ENCODE measurements at regions not wholly inside any gene's neighbourhood (a gene's known extent, or its start where the extent isn't known, plus 50 kb on each side); places are given as distances from the start of the nearest gene placed in this dataset.

GRCh38 chr2:103739921-103740320, 978.1 kb downstream of the TMEM182 start:
- Histone ChIP-seq H3K9me3 (no peaks in the 10 kb centered on the region), H3K4me2 (no peak overlapping the region), H3K27ac (no peak overlapping the region), H3K4me1 (no peaks in the 10 kb centered on the region), H3K4me3 (no peak overlapping the region)
- 5% methylated on average over 1 of the region's 1 CpG for WGBS (ENCODE audit: missing lambda C conversion rate)
- FAIRE-seq (no peak), ATAC-seq (no peak), DNase-seq (ENCODE audit: low read depth in 1 of 2, low spot score in 1 of 2) (no peak)
- TF ChIP-seq, protein P1, sequence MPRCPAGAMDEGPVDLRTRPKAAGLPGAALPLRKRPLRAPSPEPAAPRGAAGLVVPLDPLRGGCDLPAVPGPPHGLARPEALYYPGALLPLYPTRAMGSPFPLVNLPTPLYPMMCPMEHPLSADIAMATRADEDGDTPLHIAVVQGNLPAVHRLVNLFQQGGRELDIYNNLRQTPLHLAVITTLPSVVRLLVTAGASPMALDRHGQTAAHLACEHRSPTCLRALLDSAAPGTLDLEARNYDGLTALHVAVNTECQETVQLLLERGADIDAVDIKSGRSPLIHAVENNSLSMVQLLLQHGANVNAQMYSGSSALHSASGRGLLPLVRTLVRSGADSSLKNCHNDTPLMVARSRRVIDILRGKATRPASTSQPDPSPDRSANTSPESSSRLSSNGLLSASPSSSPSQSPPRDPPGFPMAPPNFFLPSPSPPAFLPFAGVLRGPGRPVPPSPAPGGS (IDR thresholded peaks at IDR 0.05): no peak
- TF ChIP-seq, protein P2, sequence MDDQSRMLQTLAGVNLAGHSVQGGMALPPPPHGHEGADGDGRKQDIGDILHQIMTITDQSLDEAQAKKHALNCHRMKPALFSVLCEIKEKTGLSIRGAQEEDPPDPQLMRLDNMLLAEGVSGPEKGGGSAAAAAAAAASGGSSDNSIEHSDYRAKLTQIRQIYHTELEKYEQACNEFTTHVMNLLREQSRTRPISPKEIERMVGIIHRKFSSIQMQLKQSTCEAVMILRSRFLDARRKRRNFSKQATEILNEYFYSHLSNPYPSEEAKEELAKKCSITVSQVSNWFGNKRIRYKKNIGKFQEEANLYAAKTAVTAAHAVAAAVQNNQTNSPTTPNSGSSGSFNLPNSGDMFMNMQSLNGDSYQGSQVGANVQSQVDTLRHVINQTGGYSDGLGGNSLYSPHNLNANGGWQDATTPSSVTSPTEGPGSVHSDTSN (IDR thresholded peaks at IDR 0.05): no peak
- TF ChIP-seq CHD4 (IDR thresholded peaks at IDR 0.05; ENCODE audit: borderline replicate concordance) (no peak), EHF (CRISPR knock-in tag; IDR thresholded peaks at IDR 0.05) (no peak), HEYL (CRISPR knock-in tag; IDR thresholded peaks at IDR 0.05) (no peak), HOXB13 (CRISPR knock-in tag; IDR thresholded peaks at IDR 0.05; ENCODE audit: low read depth) (no peak), GATA3 (IDR thresholded peaks at IDR 0.05; ENCODE audit: borderline replicate concordance) (no peak), RFX5 (IDR thresholded peaks at IDR 0.05) (no peak), FOSL2 (IDR thresholded peaks at IDR 0.05) (no peak), FOSL2 (CRISPR knock-in tag; IDR thresholded peaks at IDR 0.05) (no peak)
- POLR2A ChIA-PET: no interaction called here
- CTCF ChIA-PET: no interaction called here

GRCh38 chr2:103740631-103741030, 978.8 kb downstream of the TMEM182 start:
- Histone ChIP-seq H3K4me3 (no peak overlapping the region), H3K4me1 (no peaks in the 10 kb centered on the region), H3K27ac (no peak overlapping the region), H3K9me3 (no peaks in the 10 kb centered on the region), H3K4me2 (no peak overlapping the region)
- FAIRE-seq (no peak), DNase-seq (ENCODE audit: low read depth in 1 of 2, low spot score in 1 of 2) (no peak), ATAC-seq (no peak)
- ChIA-PET POLR2A (no interaction called here), CTCF (no interaction called here)
- 0% methylated on average over 1 of the region's 1 CpG for WGBS (ENCODE audit: missing lambda C conversion rate)
- TF ChIP-seq CTCF (IDR thresholded peaks at IDR 0.05) (no peak), ZFP36 (IDR thresholded peaks at IDR 0.05; ENCODE audit: borderline replicate concordance, partially characterized antibody) (no peak), RNF2 (IDR thresholded peaks at IDR 0.05; ENCODE audit: borderline replicate concordance, low read depth) (no peak), RFX5 (IDR thresholded peaks at IDR 0.05) (no peak), ESRRA (IDR thresholded peaks at IDR 0.05; ENCODE audit: borderline replicate concordance, low read length) (no peak), MAZ (IDR thresholded peaks at IDR 0.05; ENCODE audit: borderline replicate concordance, low read depth, low read length) (no peak), EHF (CRISPR knock-in tag; IDR thresholded peaks at IDR 0.05) (no peak), RAD21 (conservative IDR thresholded peaks at IDR 0.05 in 1 of 2, IDR thresholded peaks at IDR 0.05 in 1 of 2) (no peak), SMC3 (IDR thresholded peaks at IDR 0.05) (no peak), CHD2 (IDR thresholded peaks at IDR 0.05; ENCODE audit: low read length, partially characterized antibody) (no peak), CBX8 (IDR thresholded peaks at IDR 0.05) (no peak)
- TF ChIP-seq, protein P3, sequence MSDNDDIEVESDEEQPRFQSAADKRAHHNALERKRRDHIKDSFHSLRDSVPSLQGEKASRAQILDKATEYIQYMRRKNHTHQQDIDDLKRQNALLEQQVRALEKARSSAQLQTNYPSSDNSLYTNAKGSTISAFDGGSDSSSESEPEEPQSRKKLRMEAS (IDR thresholded peaks at IDR 0.05): no peak

GRCh38 chr2:103743195-103743594, 981.4 kb downstream of the TMEM182 start:
- ChIA-PET CTCF (no interaction called here), POLR2A (no interaction called here)
- FAIRE-seq (no peak), DNase-seq (ENCODE audit: low read depth in 1 of 2, low spot score in 1 of 2) (no peak), ATAC-seq (no peak)
- Histone ChIP-seq H3K4me3 (no peak overlapping the region), H3K4me2 (no peak overlapping the region), H3K9me3 (no peaks in the 10 kb centered on the region), H3K4me1 (no peaks in the 10 kb centered on the region), H3K27ac (no peak overlapping the region)
- TF ChIP-seq EHF (CRISPR knock-in tag; IDR thresholded peaks at IDR 0.05) (no peak), PHF8 (IDR thresholded peaks at IDR 0.05; ENCODE audit: borderline replicate concordance, low read depth) (no peak)
- TF ChIP-seq, protein P4, sequence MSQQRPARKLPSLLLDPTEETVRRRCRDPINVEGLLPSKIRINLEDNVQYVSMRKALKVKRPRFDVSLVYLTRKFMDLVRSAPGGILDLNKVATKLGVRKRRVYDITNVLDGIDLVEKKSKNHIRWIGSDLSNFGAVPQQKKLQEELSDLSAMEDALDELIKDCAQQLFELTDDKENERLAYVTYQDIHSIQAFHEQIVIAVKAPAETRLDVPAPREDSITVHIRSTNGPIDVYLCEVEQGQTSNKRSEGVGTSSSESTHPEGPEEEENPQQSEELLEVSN (IDR thresholded peaks at IDR 0.05; ENCODE audit: borderline replicate concordance, low read depth): no peak
